Stomach (tissue), 8 donors: ENCODE measurements at regions not wholly inside any gene's neighbourhood (a gene's known extent, or its start where the extent isn't known, plus 50 kb on each side); places are given as distances from the start of the nearest gene placed in this dataset.

Experiments used
- DNase-seq, 2 donors: peaks; one replicate each; pipeline versions ENCODE4 v3.0.0 to v3.0.0-alpha.2; 2013 to 2019
- H3K27ac ChIP-seq, 5 donors: fragments of 200-600 bp in 4 of 5; sonication (generic) in 4 of 5; one replicate each; pipeline ENCODE4 v1.5.1; 2013 to 2019; ENCODE audit warnings: mild to moderate bottlenecking in 1 of 5, moderate library complexity in 1 of 5
- H3K27me3 ChIP-seq, 3 donors: fragments of 200-600 bp; sonication (generic); one replicate each; pipeline ENCODE4 v1.5.1; 2017 to 2019; ENCODE audit warnings: mixed run types in 1 of 3
- H3K36me3 ChIP-seq, 4 donors: fragments of 200-600 bp; sonication (generic); 1 replicate in 3 of 4; 2 replicates in 1 of 4; pipeline ENCODE4 v1.5.1; 2016 to 2019
- H3K4me1 ChIP-seq, 4 donors: fragments of 200-600 bp; sonication (generic); one replicate each; pipeline ENCODE4 v1.5.1; 2016 to 2019
- H3K4me3 ChIP-seq, 4 donors: fragments of 200-600 bp; sonication (generic) in 3 of 4; one replicate each; pipeline ENCODE4 v1.5.1; 2016 to 2019; ENCODE audit warnings: mild to moderate bottlenecking in 1 of 4
- H3K9me3 ChIP-seq, 4 donors: fragments of 200-600 bp; sonication (generic); one replicate each; pipeline ENCODE4 v1.5.1; 2016 to 2019
- CTCF ChIP-seq, 7 experiments: fragments of 450-650 bp in 4 of 7; fragments of 200-600 bp in 3 of 7; sonication (generic) in 3 of 7; IDR thresholded peaks; one replicate each; pipeline ENCODE4 v1.5.1; 2016 to 2019; ENCODE audit warnings: antibody characterized with exemption in 7 of 7, control low read depth in 2 of 7, mild to moderate bottlenecking in 1 of 7
- EP300 ChIP-seq: sonication (generic); formaldehyde crosslinking; IDR thresholded peaks from one replicate; pipeline ENCODE4 v1.6.1; 2017; ENCODE audit warnings: antibody characterized with exemption
- POLR2A ChIP-seq, 4 donors: fragments of 450-650 bp; IDR thresholded peaks; one replicate each; pipeline ENCODE4 v1.6.1; 2016; ENCODE audit warnings: antibody characterized with exemption in 4 of 4, control low read depth in 2 of 4, mild to moderate bottlenecking in 1 of 4, moderate library complexity in 1 of 4
- POLR2AphosphoS5 ChIP-seq, 3 donors: sonication (generic); formaldehyde crosslinking; IDR thresholded peaks; one replicate each; pipeline ENCODE4 v1.6.1; 2016; ENCODE audit warnings: antibody characterized with exemption in 3 of 3
- WGBS, 5 donors: extraction: QIAGEN DNeasy Blood & Tissue Kit in 3 of 5; methylation state at CpG; one replicate each; pipeline versions ENCODE4 v1.1.5 to v1.1.7; 2013 to 2018; 5-methylcytosine and 5-hydroxymethylcytosine counted together
- intact Hi-C: fragments of 100-400 bp; cut with DNase I; formaldehyde crosslinking; loops from one replicate; pipeline ENCODE4 v1.15.1; 2023; ENCODE audit warnings: low total_unique reads
- donor health status: healthy with polysubstance abuse.
- donor health status: Bipolar disorder and iron deficiency.
- donor health status: healthy.

- Histone ChIP-seq H3K27me3 (no peaks in the 10 kb centered on the region), H3K9me3 (no peaks in the 10 kb centered on the region), H3K36me3 (no peaks in the 10 kb centered on the region), H3K4me1 (no peaks in the 10 kb centered on the region), H3K4me3 (no peak overlapping the region), H3K27ac (no peak overlapping the region)
- 75 to 92% (median 84%) methylated on average over 2 of the region's 2 CpGs for WGBS, 5 donors
- no peak for DNase-seq
- intact Hi-C loops = no loop called here
- TF ChIP-seq EP300 (no peak), CTCF (IDR thresholded peaks at IDR 0.05) (no peak), POLR2A (IDR thresholded peaks at IDR 0.05) (no peak), POLR2AphosphoS5 (IDR thresholded peaks at IDR 0.05) (no peak)
Measured at GRCh38 chr18:24958001-24958400, 394.0 kb downstream of the ZNF521 start.

- WGBS, 5 donors = 72 to 88% (median 73%) methylated on average over 7 of the region's 7 CpGs
- TF ChIP-seq CTCF (IDR thresholded peaks at IDR 0.05) = no peak
- TF ChIP-seq EP300 = no peak
- Histone ChIP-seq H3K27ac (no peak overlapping the region), H3K4me1 (no peaks in the 10 kb centered on the region), H3K9me3 (no peaks in the 10 kb centered on the region), H3K36me3 (no peaks in the 10 kb centered on the region), H3K4me3 (no peak overlapping the region), H3K27me3 (no peaks in the 10 kb centered on the region)
- intact Hi-C loops = no loop called here
- DNase-seq = peak in 1 of 2 donors; percentile 22
Measured at GRCh38 chr18:24959051-24959476, 392.9 kb downstream of the ZNF521 start.

- Histone ChIP-seq H3K27ac (no peak overlapping the region), H3K9me3 (no peaks in the 10 kb centered on the region), H3K36me3 (no peaks in the 10 kb centered on the region), H3K4me3 (no peak overlapping the region), H3K27me3 (no peaks in the 10 kb centered on the region), H3K4me1 (no peaks in the 10 kb centered on the region)
- WGBS, 5 donors = 50 to 58% (median 54%) methylated on average over 4 of the region's 4 CpGs
- intact Hi-C loops = no loop called here
- TF ChIP-seq CTCF (IDR thresholded peaks at IDR 0.05) = no peak
- TF ChIP-seq POLR2A (IDR thresholded peaks at IDR 0.05) = no peak
- TF ChIP-seq EP300 = no peak
- TF ChIP-seq POLR2AphosphoS5 (IDR thresholded peaks at IDR 0.05) = no peak
- peak in 1 of 2 donors; percentile 21 for DNase-seq
Measured at GRCh38 chr18:24964216-24964615, 387.8 kb downstream of the ZNF521 start.

- TF ChIP-seq POLR2AphosphoS5 (IDR thresholded peaks at IDR 0.05) = no peak
- no peak for TF ChIP-seq POLR2A (IDR thresholded peaks at IDR 0.05)
- TF ChIP-seq EP300 = no peak
- TF ChIP-seq CTCF (IDR thresholded peaks at IDR 0.05) = no peak
- no peak overlapping the region for H3K4me3 ChIP-seq
- no peak for DNase-seq
- no peaks in the 10 kb centered on the region for H3K4me1 ChIP-seq
- no peak overlapping the region for H3K27ac ChIP-seq
- no peaks in the 10 kb centered on the region for H3K27me3 ChIP-seq
- H3K9me3 ChIP-seq = no peaks in the 10 kb centered on the region
- 84 to 92% (median 87%) methylated on average over 3 of the region's 3 CpGs for WGBS, 5 donors
- H3K36me3 ChIP-seq = no peaks in the 10 kb centered on the region
- intact Hi-C loops = no loop called here
Measured at GRCh38 chr18:24968238-24968775, 383.7 kb downstream of the ZNF521 start.
